EH (cell line): ENCODE measurements at regions not wholly inside any gene's neighbourhood (a gene's known extent, or its start where the extent isn't known, plus 50 kb on each side); places are given as distances from the start of the nearest gene placed in this dataset.
"Not testable (repeated sequence)": the region's sequence is repeated elsewhere in the genome, so short reads cannot be mapped to it uniquely, and the experiment has no call there.

Experiments used
- DNase-seq: peaks from one replicate; pipeline ENCODE4 v3.0.0-alpha.2; 2015; ENCODE audit warnings: low read depth

GRCh38 chr6:144359783-144360182, 74.6 kb downstream of the UTRN start:
- no peak for DNase-seq

DNA sequence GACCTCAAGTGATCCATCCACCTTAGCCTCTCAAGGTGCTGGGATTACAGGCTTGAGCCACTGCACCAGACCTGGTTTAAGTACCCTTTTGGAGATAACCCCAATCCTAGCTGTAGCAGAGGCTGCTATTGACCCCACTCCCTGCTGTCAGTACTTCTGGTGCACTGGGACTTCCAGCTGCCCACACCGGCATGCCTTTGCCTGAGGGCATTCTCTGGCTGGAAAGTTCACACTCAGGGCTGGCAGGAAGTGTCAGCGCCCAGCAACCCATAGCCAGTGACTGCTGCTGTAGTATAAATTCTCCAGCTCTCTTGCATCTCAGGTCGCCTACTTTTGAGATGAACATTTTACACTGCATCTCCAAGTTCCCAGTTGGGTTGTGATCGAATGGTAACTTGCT, 75.3 kb downstream of the UTRN start:
- peak; percentile 74 for DNase-seq

- DNase-seq = no peak
Observed at GRCh38 chr6:144361016-144361415, 75.9 kb downstream of the UTRN start.

DNA sequence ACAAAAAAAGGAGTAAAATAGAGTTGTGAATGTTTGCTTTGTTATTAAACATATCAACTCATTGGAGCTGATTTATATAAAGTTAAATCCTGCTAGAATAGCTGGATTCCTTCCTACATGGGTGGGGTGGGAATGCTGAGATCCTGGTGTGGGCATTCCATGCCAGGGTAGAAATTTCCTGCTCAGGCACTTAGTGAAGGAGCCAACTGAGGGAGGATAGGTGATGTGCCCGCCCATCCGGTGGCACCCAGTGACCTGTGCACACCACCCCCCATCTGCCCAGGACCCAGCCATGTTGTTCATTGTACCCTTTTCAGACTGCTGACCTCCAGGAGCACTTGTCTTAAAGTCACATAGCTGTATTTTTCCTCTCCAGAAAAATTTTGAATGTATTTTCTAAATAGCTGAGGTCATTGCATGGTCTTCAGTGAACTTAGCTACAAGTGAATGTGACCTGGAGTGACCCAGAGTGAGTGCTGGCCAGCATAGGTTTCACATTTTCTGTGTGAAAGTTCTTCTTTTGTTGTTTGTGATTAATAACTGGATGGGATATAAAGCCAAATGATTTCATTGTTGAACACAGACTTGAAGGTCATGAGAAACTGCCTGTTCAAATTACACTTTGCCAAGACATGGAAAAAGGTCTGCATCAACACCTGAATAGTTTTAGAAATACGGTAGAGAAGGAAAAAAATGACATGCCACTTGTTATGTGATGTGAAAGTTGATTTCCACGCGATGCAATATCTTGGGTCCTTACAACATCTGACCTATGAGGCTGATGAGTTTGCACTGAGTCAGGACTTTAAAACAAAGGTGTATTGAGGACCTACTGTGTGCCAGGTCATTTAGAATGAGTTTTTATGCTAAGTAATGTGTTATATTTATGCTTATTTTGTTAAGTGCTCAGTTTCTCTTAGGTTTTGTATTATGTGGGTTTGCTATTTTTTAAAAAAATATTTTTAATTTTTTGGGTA, 77.2 kb downstream of the UTRN start:
- DNase-seq = peak; percentile 30

- no peak for DNase-seq
Observed at GRCh38 chr6:144364208-144364720, 79.1 kb downstream of the UTRN start.

DNA sequence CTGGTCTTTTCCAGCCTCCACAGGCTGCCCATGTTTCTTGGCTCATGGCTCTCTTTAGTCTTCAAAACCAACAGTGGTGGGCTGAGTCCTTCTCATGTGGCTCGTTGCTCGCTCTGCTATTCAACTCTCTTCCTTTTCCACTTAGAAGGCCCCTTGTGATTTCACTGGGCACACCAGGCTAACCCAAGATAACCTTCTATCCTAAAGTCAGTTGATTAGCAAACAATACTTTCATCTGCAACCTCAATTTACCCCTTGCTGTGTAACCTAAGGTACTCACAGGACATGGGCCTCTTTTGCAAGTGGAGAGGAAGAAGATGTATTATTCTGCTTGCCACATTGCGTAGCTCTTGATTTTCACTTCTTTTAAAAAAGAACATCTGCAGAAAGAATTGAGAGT, 79.6 kb downstream of the UTRN start:
- DNase-seq = no peak

DNA sequence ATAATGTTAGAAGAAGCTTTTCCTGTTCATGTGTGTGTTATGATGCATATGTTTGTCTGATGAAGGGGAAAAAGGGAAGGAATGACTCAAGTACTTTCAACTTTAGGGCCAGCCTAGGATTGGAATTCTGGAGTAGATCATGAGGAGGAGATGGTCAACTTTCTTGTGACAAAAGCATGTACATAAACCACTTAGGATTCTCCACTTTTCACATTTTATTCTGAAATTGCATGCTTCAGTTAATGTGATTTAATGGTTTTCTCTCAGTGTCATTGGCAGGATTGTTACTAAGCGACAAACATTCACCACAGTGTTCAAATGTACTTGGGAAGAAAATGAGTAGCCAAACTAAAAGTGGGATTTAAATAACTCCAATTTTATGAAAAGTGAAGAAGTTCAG, 80.1 kb downstream of the UTRN start:
- DNase-seq = peak; percentile 47

GRCh38 chr6:144369696-144370095, 84.6 kb downstream of the UTRN start:
- not testable (repeated sequence) for DNase-seq

GRCh38 chr6:144372116-144372515, 87.0 kb downstream of the UTRN start:
- DNase-seq = no peak

GRCh38 chr6:144372611-144373594, 87.8 kb downstream of the UTRN start:
- no peak for DNase-seq

GRCh38 chr6:144374525-144374924, 89.4 kb downstream of the UTRN start:
- DNase-seq = not testable (repeated sequence)

GRCh38 chr6:144377586-144378210, 92.6 kb downstream of the UTRN start:
- DNase-seq = peak; percentile 90

GRCh38 chr6:144378437-144378836, 93.3 kb downstream of the UTRN start:
- peak; percentile 33 for DNase-seq

- DNase-seq = peak; percentile 78
Observed at GRCh38 chr6:144379356-144379755, 94.2 kb downstream of the UTRN start.

DNA sequence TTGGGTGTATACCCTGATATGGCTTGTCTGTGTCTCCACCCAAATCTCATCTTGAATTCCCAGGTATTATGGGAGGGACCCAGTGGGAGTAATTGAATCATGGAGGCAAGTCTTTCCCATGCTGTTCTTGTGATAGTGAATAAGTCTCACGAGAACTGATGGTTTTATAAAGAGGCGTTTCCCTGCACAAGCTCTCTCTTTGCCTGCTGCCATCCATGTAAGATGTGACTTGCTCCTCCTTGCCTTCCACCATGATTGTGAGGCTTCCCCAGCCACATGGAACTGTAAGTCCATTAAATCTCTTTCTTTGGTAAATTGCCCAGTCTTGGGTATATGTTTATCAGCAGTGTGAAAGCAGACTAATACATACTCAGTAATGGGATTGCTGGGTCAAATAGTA, 96.4 kb downstream of the UTRN start:
- DNase-seq = not testable (repeated sequence)

- DNase-seq = no peak
Observed at GRCh38 chr6:144383336-144383735, 98.2 kb downstream of the UTRN start.

GRCh38 chr6:144384427-144384826, 99.3 kb downstream of the UTRN start:
- no peak for DNase-seq

GRCh38 chr6:144389474-144389873, 104.3 kb downstream of the UTRN start:
- not testable (repeated sequence) for DNase-seq

DNA sequence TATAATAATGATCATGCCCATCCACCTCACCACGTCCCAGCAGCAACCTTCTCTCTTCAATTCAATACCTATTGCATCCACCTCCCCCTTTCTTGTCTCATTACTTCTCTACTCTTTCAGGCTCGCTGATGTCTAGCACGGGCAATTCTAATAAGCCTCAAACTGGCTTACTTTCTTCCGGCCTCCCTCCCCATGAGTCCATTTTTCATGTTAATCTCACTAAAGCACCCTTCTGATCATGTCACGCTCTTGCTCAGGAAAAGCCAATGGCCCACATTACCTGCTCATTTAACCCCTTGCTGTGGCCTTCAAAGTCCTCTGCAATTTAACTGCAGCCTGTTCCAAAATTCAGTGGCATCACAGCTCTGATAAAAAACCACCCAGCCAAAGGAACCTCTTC, 105.1 kb downstream of the UTRN start:
- DNase-seq = no peak

DNA sequence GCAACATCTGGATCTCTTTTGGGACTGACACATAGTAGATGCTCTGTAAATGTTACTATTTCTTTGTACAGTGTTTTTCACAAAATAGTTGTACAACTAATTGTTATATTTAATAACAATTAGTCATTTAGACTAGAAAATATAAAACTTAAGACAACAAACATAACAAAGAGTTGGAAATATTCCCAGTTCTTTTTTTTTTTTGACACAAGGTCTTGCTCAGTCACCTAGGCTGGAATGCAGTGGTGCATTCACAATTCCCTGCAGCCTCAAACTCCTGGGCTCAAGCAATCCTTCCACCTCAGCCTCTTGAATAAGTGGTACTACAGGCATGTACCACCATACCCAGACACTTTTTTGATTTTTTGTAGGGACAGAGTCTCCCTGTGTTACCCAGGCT, 105.8 kb downstream of the UTRN start:
- DNase-seq = peak; percentile 41

DNA sequence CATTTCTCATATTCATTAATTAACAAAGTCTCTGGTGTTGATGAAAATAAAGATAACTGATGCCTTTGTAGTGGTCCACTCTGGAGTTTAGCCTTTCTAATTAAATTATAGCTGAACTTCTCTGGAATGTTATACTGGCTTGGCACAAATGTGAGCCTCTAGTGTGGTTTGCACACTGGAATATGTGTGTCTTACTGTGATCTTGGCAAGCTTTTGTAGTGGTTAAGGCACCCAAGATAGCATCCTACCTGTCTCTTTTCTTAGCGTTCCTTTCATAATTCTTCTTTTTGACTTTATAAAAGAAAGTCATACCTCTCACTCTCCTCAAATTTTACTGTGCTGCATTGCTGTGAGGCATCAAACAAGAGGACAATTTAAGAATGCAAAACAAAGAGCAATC, 107.4 kb downstream of the UTRN start:
- no peak for DNase-seq

DNA sequence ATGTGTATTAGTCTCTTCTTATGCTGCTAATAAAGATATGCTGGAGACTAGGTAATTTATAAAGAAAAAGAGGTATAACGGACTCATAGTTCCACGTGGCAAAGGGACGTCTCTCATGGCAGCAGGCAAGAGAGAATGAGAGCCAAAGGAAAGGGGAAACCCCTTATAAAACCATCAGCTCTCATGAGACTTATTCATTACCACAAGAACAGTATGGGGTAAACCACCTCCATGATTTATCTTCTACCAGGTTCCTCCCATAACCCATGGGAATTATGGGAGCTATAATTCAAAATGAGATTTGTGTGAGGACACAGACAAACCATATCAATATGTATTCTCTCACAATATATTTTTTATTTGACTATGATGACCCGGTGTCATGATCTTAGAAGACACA, 109.1 kb downstream of the UTRN start:
- DNase-seq = no peak
